ENCODE measurements at regions not wholly inside any gene's neighbourhood (a gene's known extent, or its start where the extent isn't known, plus 50 kb on each side); places are given as distances from the start of the nearest gene placed in this dataset.
"Not testable (repeated sequence)": the region's sequence is repeated elsewhere in the genome, so short reads cannot be mapped to it uniquely, and the experiment has no call there.

- no peak for ATAC-seq
- DNase-seq: no peak
- intact Hi-C loops (cut with micrococcal nuclease): no loop called here
Observed at GRCh38 chr7:156363751-156364150, 276.8 kb upstream of the RNF32 start.

DNA sequence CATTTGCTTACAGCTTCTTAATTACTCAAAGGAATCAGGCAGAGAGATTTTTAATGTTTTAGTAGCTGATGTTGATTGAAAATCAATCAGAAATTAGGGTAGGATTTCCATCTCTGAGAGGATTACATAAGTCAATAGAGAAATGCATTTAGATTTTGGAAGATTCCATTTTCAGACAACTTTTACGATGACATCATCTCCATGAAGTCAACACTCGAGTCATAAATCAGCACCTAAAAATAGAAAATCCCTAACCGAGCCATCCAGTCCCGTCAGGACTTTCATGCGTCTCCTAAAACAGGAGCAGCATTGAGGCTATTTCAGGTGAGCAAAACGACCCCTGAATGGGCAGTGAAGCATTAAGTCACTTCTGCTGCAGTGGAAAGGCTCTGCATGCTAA lies 279.7 kb upstream of the RNF32 start:
- intact Hi-C loops (cut with micrococcal nuclease): no loop called here
- ATAC-seq (no peak), DNase-seq (no peak)

- intact Hi-C loops (cut with micrococcal nuclease): no loop called here
- no peak for DNase-seq
- no peak for ATAC-seq
Observed at GRCh38 chr7:156356551-156356950, 284.0 kb upstream of the RNF32 start.

- no peak for ATAC-seq
- intact Hi-C loops (cut with micrococcal nuclease): no loop called here
- DNase-seq: no peak
Observed at GRCh38 chr7:156353352-156353751, 287.2 kb upstream of the RNF32 start.

- intact Hi-C loops (cut with micrococcal nuclease); DNase-seq; ATAC-seq: not testable (repeated sequence)
Observed at GRCh38 chr7:156347703-156348248, 292.8 kb upstream of the RNF32 start.

- intact Hi-C loops (cut with micrococcal nuclease): no loop called here
- ATAC-seq (no peak), DNase-seq (no peak)
Observed at GRCh38 chr7:156347132-156347531, 293.4 kb upstream of the RNF32 start.

- no peak for ATAC-seq
- no peak for DNase-seq
- intact Hi-C loops (cut with micrococcal nuclease): no loop called here
Observed at GRCh38 chr7:156344595-156344994, 296.0 kb upstream of the RNF32 start.

DNA sequence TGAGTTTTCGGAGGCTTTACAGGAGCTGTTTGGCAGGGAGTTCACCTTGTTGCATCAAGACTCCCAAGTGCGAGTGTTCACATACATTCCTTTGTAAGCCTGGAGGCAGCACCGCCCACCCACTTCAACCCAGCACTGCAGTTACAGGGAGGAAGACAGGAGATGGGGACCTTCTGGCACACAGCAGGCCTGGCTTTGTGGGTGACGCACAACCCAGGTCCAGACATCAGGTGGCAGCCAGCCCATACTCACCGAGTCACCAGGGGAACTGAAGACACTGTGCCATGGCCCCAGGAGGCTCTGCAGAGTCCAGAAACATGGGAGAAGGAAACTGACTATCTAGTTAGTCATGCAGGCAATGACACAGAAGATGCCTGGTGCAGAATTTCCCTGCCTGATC lies 305.9 kb upstream of the RNF32 start:
- DNase-seq (no peak), ATAC-seq (no peak)
- intact Hi-C loops (cut with micrococcal nuclease): no loop called here

DNA sequence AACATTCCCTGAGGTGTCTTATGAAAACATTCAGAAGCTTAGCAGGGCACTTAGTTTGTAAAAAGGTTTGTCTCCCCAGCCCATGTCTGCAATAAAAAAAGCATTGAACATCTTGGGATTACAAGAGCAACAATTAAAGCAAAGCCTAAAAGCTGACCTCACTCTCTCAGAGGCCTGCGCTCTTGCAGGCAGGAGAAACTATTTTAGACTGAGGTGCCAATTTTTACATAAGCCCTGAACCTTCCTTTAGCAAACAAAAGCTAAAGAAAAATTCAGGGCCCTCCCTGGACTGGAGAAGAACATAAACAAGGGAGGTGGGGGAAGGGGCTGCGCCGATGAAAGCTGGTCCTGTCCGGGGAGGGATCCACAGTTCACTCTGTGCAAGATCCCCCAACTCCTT lies 312.7 kb upstream of the RNF32 start:
- ATAC-seq (no peak), DNase-seq (no peak)
- intact Hi-C loops (cut with micrococcal nuclease): no loop called here

DNA sequence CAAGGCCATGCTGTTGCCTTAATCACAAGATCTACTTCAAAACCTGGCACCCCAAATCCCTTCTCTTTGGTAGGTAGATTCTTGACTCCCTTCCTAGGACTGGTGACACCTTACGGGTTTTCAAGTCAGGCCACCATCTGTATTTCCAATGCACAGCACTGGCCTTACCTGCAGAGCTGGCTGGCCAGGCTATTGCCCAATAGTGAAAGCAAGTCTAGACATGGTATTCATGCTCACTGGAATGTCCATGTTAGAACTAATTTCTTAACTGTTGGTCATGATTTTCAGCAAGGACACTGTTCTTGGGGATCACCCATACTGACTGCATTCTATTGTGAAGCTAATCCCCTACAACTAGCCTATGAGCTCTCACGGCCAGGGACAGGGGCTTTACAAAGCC lies 313.1 kb upstream of the RNF32 start:
- intact Hi-C loops (cut with micrococcal nuclease): no loop called here

DNA sequence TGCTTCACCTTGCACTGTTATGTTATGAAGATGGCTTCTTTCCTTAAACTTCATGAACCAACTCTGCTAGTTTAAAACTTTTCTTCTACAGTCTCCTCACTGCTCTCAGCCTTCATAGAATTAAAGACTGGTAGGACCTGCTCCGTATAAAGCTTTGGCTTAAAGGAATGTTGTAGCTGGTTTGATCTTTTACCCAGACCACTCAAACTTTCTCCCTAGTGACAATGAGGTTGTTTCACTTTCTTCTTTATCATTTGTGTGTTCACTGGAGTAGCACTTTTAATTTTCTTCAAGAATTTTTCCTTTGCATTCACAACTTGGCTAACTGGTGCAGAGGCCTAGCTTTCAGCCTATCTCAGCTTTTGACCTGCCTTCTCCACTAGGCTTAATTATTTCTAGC lies 316.4 kb upstream of the RNF32 start:
- ATAC-seq (no peak), DNase-seq (no peak)
- intact Hi-C loops (cut with micrococcal nuclease): no loop called here

More for the DNA sequence above, 313.1 kb upstream of the RNF32 start:
- DNase-seq (no peak), ATAC-seq (no peak)

DNA sequence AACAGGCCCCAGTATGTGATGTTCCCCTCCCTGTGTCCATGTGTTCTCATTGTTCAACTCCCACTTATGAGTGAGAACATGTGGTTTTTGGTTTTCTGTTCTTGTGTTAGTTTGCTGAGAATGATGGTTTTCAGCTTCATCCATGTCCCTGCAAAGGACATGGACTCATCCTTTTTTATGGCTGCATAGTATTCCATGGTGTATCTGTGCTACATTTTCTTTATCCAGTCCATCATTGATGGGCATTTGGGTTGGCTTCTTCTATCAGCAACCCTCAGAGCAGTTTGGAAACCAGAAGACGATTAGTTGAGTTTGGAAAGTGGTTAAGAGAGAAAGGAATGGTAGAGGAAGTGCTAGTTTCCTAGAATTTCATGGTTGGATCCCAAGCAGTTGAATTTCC lies 319.1 kb upstream of the RNF32 start:
- ATAC-seq; intact Hi-C loops (cut with micrococcal nuclease); DNase-seq: not testable (repeated sequence)

GRCh38 chr7:156318926-156319325 lies 321.6 kb upstream of the RNF32 start:
- no peak for DNase-seq
- ATAC-seq: no peak
- intact Hi-C loops (cut with micrococcal nuclease): no loop called here

- no peak for ATAC-seq
- intact Hi-C loops (cut with micrococcal nuclease): no loop called here
- DNase-seq: no peak
Observed at GRCh38 chr7:156318426-156318825, 322.1 kb upstream of the RNF32 start.

DNA sequence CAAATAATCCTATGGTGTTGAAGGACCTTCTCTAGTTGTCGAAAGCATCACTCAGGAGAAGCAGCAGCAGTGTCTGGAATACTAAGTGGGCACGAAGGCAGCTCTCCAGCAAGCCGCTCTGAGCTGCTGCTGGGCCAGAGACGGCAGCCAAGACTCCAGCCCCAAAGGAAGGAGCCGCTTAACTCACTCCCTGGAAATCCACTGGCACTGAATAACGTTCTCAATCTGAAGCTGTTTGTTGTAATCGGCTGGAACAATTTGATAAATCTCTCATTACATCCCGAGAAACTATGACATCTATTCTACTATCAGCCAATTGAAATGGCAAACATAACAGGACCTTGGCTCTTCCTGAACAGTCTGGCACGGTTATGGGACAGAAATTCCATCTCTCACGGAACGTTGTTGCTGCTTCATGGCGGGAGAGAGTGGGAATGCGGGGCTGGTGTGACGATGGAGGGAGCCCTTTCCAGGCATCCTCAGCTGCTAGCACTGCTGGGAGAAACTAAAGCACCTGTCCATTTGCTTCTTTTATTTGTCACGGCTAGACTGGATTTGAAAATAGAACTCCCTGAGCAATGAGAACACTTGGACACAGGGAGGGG lies 331.5 kb upstream of the RNF32 start:
- intact Hi-C loops (cut with micrococcal nuclease): no loop called here
- ATAC-seq (no peak), DNase-seq (no peak)

- DNase-seq: no peak
- ATAC-seq: no peak
- intact Hi-C loops (cut with micrococcal nuclease): no loop called here
Observed at GRCh38 chr7:156307193-156307592, 333.4 kb upstream of the RNF32 start.

GRCh38 chr7:156305351-156305750 lies 335.2 kb upstream of the RNF32 start:
- no peak for ATAC-seq
- intact Hi-C loops (cut with micrococcal nuclease): no loop called here
- DNase-seq: no peak

- intact Hi-C loops (cut with micrococcal nuclease): no loop called here
- no peak for DNase-seq
Observed at GRCh38 chr7:156282816-156283215, 357.8 kb upstream of the RNF32 start.

DNA sequence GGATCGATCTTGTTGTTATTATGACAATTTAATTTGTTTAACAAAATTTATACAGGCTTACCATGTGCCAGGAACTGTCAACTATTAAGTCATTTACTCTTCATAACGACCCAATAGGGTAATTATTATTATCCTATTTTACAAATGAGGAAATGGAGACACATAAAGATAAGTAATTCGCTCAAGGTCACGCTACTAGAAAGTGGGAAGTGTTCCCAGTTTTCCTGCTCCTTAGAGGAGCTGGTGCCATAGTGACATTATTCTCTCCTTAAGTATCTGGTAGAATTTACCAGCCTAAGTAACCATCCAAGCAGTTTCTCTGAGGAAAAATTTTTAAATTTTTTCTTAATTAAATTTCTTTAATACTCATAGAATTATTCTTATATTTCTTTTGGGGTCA lies 360.9 kb upstream of the RNF32 start:
- DNase-seq (no peak), ATAC-seq (no peak)
- intact Hi-C loops (cut with micrococcal nuclease): no loop called here

More at GRCh38 chr7:156282816-156283215, 357.8 kb upstream of the RNF32 start:
- ATAC-seq: no peak

GRCh38 chr7:156275292-156275691 lies 365.3 kb upstream of the RNF32 start:
- intact Hi-C loops (cut with micrococcal nuclease): no loop called here
- ATAC-seq: no peak
- no peak for DNase-seq

DNA sequence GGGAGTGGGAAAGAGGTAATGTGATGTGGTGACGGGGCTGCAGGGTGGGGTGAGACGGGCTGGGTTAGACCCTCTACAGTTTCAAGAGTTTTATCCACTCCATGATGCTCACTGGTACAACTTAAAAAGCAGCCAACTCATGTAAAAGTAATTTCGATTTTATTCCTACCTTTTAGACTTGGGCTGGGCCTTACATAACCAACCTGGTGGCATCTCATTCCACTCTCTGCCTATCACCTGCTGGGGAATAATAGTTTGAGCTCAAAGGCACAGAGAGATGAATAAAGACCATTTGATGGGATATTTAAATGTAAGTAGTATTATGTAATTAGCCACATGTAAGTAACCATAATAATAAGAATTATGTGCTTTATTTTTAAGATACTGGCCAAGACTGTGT lies 366.0 kb upstream of the RNF32 start:
- no peak for ATAC-seq
- intact Hi-C loops (cut with micrococcal nuclease): no loop called here
- DNase-seq: no peak

DNA sequence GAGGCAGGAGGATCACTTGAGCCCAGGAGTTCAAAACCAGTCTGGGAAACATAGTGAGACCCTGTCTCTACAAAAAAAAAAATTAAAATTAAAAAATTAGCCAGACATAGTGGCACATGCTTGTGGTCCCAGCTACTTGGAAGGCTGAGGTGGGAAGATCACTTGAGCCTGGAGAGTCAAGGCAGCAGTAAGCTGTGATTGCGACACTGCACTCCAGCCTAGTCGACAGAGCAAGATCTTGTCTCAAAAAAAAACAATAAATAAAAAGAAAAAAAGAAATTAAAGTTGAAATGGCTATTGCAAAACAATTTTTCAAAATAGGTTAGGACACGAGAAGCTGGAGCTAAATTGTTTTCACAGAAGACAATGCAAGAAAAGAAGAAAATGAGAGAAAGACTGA lies 379.0 kb upstream of the RNF32 start:
- intact Hi-C loops (cut with micrococcal nuclease): no loop called here
- ATAC-seq (no peak), DNase-seq (no peak)

Measured in left ventricle myocardium superior (tissue), 1 donor.